ENCODE measurements at regions not wholly inside any gene's neighbourhood (a gene's known extent, or its start where the extent isn't known, plus 50 kb on each side); places are given as distances from the start of the nearest gene placed in this dataset.

DNA sequence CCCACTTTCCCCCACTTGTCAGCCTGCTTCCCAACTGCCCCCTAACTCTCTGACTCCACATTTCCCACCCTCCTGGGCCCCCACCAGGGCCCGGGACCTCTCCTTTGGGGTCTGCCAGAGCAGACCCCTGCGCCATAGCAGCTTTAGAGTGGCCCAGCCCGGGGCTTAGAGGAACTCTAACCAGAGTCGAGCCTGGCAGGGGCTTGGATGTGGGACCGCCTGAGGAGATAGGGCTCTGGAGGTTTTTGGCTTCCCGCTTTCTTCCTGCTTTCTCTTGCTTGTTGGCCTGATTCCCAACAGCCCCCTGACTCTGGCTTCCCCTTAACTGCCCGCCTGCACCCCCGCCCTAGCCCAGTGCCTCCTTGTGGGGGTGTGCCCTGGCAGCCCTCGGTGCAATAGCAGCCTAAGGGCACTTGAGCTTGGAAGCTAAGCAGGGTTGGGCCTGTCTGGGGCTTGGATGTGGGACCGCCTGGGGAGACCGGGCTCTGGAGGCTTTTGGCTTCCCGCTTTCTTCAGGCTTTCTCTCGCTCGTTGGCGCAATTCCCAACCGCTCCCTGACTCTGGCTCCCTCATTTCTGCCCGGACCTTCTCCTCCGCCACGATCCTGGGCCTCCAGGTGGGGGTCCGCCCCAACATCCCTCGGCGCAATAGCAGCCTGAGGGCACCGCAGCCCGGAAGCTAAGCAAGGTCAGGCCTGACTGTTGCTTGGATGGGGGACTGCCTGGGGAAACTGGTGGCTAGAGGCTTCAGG is 2292.0 kb downstream of the TP53TG3F start:
- TF ChIP-seq, protein P1, sequence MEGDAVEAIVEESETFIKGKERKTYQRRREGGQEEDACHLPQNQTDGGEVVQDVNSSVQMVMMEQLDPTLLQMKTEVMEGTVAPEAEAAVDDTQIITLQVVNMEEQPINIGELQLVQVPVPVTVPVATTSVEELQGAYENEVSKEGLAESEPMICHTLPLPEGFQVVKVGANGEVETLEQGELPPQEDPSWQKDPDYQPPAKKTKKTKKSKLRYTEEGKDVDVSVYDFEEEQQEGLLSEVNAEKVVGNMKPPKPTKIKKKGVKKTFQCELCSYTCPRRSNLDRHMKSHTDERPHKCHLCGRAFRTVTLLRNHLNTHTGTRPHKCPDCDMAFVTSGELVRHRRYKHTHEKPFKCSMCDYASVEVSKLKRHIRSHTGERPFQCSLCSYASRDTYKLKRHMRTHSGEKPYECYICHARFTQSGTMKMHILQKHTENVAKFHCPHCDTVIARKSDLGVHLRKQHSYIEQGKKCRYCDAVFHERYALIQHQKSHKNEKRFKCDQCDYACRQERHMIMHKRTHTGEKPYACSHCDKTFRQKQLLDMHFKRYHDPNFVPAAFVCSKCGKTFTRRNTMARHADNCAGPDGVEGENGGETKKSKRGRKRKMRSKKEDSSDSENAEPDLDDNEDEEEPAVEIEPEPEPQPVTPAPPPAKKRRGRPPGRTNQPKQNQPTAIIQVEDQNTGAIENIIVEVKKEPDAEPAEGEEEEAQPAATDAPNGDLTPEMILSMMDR (conservative IDR thresholded peaks at IDR 0.05): no peak
- TF ChIP-seq ZFX (IDR thresholded peaks at IDR 0.05): no peak

Data from C4-2B (cell line).